Suppressor macrophage treated with lipopolysaccharide for 4 hours (primary cell): ENCODE measurements at regions not wholly inside any gene's neighbourhood (a gene's known extent, or its start where the extent isn't known, plus 50 kb on each side); places are given as distances from the start of the nearest gene placed in this dataset.
"Not testable (repeated sequence)": the region's sequence is repeated elsewhere in the genome, so short reads cannot be mapped to it uniquely, and the experiment has no call there.

Experiments
- DNase-seq: peaks from one replicate; pipeline ENCODE4 v3.0.0-alpha.2; 2020

DNA sequence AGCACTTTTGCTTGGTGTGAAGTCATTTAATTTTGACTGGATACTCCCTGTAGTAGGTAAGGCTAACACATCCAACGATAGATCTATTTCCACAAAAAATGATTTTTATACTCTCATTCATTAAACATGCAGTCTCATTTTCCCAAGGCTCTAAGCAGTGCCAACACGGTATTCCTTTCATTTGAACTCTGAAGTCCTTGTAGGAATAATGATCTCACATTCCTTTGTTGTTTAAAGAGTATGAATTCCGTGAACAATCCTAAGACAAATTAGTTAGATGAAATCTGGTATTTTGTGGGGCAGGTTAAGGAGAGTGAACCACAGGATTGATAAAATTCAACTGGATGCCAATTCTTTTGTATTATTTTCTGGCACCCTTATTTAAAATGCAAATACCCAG is 66.6 kb downstream of the LACC1 start:
- DNase-seq: no peak

DNA sequence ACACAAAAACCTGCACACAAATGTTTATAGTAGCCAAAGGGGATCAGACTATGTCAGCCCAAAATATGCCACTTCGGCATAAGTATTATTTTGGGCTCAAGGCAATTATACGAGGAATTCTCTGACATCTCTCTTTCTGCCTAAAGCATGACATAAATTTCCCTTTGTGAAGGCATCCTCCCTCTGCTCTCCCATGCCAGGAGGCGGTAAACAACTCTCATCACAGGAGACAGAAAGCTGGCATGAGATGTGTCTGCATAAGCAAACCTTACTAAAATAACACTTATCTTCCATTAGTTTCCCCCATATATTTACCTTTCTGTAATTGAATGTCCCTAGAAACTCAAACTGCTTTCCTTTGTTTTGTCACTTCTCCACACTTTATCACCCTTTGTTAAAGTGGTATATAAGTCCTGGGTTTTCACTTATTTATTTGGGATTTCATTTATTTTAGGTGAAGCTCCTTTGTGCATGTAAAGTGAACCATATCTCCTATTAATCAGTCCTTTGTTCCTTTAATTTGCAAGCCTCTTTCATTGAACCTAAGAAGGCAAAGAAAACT is 68.3 kb downstream of the LACC1 start:
- no peak for DNase-seq

DNA sequence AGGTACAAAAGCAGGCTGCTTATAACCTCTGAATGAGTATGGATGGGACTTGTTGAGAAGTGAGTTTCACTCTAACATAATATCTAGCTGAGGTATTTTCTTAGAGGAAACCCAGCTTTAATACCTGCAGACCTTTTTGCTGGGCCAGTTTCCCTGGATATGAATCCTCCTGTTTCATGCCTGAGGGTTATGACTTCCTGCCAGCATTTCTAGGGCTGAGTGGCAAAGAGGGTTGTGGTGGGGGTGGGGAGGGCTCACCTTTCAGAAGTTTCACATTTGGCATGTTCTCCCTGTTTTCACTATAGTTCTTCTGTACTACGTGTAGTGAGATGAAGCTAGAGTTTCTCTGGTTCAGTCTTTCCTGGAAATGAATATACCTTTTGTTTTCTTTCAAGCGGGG is 73.7 kb downstream of the LACC1 start:
- DNase-seq: no peak

DNA sequence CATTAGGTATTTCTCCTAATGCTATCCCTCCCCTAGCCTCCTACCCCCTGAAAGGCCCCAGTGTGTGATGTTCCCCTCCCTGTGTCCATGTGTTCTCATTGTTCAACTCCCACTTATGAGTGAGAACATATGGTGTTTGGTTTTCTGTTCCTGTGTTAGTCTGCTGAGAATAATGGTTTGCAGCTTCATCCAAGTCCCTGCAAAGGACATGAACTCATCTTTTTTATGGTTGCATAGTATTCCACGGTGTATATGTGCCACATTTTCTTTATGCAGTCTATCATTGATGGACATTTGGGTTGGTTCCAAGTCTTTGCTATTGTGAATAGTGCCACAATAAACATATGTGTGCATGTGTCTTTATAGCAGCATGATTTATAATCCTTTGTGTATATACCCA is 77.3 kb downstream of the LACC1 start:
- not testable (repeated sequence) for DNase-seq

DNA sequence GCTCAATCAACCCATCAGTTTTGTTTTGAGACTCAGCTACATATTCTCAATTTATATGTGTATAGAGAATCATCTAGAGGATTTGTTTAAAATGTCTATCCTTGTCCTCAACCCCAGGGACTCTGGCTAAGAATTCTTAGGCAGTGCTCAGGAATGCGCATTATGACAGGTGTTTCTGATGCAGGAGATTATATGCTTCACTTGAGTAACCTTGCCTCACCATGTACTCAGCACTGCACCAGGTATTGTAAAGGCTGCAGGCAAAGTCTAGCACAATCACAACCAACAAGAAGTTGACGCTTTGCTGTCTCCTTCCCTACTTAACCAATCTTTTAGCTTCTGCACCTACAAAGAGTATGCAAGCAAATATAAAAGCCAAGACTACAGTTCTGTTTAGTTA is 79.6 kb downstream of the LACC1 start:
- DNase-seq: no peak

DNA sequence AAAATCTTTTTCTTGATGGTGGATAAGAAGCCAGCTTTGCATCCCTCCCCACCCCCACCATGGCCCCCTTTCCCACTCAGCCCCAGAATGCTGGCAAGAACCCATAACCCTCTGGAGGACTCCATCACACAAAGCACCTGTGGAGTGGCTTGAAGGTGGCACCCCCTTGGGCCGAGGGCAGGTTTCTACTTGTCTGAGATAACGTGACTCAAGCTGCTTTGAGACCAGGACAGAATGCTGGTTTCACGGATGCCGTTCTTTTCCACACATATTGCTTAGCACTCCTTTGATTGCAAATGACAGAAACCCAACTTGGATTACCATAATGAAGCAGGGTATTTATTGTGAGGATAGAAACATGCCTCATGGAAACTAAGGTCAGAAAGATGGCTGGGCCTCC is 82.2 kb downstream of the LACC1 start:
- no peak for DNase-seq

DNA sequence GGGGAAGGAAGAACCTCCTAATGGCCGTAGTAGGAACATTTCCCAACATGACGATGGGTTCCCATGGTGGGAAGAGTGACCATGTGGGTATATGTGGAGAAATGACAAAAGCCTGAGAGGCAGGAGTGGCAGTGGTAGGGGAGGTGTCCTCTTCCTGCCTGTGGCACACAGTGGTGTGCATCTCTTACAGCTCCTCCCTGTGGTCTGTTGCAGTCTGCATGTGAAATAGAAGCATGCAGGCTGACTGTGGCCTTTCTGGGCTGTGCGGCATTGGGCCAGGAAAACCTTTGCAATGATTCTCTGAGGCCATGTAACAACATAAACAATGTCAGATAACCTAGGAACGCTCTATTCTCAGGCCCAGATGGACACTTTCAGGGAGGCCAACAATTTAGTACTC is 84.0 kb downstream of the LACC1 start:
- DNase-seq: no peak

DNA sequence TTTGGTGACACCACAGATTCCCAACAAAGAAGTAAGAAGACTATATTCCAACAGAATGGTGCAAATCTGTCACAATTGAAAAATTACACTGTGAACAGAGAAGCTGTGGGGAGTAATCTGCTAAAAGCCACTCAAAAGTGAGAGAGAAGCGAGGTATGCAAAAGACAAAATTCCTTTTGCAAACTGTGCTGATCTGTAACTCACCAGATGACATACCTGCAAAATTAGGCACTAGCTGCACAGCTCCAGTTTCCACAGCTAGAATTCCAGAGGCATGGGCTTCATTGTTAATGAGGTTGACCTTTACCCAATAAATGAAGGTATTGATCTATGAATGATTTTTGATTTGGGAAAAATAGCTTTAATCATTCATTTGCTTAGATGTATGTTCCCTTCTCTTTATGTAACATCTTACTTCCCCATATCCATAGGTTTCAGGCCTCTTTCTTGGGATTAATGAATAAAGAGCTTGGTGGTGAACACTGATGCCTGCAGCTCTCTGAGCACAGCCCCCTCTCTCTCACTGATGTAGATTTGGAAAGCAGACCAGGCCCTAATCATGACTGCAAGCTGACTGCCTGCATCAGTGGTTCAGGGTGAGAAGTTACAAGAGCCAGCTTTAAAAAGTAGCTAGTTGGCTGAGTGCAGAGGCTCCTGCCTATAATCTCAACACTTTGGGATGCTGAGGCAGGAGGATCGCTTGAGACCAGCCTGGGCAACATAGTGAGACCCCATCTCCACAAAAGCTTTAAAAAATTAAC is 85.2 kb downstream of the LACC1 start:
- DNase-seq: no peak

DNA sequence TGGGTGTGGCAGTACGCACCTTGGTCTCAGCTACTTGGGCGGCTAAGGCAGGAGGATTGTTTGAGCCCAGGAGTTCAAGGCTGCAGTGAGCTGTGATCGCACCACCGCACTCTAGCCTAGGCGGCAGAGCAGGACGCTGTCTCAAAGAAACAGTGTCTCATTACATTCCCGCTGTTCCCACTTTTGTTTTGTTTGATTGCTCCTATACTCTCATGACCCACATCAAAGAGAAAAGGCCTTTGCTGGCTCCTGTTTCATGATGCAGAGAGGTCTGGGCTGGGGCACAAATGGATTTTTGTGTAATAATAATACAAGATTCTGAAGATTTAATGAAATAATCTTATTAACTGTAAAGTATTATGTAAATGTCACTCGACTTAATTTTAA is 85.7 kb downstream of the LACC1 start:
- no peak for DNase-seq

DNA sequence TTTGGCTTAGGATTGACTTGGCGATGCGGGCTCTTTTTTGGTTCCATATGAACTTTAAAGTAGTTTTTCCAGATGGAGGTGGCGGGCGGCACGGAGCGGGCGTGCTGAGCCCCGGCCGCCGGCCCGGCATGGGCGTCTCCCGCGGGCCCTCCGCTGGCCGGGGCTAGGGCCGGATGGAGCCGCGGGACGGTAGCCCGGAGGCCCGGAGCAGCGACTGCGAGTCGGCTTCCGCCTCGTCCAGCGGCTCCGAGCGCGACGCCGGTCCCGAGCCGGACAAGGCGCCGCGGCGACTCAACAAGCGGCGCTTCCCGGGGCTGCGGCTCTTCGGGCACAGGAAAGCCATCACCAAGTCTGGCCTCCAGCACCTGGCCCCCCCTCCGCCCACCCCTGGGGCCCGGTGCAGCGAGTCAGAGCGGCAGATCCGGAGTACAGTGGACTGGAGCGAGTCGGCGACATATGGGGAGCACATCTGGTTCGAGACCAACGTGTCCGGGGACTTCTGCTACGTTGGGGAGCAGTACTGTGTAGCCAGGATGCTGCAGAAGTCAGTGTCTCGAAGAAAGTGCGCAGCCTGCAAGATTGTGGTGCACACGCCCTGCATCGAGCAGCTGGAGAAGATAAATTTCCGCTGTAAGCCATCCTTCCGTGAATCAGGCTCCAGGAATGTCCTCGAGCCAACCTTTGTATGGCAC is 88.7 kb downstream of the LACC1 start:
- not testable (repeated sequence) for DNase-seq

DNA sequence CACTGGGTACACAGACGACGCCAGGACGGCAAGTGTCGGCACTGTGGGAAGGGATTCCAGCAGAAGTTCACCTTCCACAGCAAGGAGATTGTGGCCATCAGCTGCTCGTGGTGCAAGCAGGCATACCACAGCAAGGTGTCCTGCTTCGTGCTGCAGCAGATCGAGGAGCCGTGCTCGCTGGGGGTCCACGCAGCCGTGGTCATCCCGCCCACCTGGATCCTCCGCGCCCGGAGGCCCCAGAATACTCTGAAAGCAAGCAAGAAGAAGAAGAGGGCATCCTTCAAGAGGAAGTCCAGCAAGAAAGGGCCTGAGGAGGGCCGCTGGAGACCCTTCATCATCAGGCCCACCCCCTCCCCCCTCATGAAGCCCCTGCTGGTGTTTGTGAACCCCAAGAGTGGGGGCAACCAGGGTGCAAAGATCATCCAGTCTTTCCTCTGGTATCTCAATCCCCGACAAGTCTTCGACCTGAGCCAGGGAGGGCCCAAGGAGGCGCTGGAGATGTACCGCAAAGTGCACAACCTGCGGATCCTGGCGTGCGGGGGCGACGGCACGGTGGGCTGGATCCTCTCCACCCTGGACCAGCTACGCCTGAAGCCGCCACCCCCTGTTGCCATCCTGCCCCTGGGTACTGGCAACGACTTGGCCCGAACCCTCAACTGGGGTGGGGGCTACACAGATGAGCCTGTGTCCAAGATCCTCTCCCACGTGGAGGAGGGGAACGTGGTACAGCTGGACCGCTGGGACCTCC is 89.4 kb downstream of the LACC1 start:
- DNase-seq: not testable (repeated sequence)

DNA sequence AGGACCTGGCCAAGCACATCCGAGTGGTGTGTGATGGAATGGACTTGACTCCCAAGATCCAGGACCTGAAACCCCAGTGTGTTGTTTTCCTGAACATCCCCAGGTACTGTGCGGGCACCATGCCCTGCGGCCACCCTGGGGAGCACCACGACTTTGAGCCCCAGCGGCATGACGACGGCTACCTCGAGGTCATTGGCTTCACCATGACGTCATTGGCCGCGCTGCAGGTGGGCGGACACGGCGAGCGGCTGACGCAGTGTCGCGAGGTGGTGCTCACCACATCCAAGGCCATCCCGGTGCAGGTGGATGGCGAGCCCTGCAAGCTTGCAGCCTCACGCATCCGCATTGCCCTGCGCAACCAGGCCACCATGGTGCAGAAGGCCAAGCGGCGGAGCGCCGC is 90.2 kb downstream of the LACC1 start:
- not testable (repeated sequence) for DNase-seq

DNA sequence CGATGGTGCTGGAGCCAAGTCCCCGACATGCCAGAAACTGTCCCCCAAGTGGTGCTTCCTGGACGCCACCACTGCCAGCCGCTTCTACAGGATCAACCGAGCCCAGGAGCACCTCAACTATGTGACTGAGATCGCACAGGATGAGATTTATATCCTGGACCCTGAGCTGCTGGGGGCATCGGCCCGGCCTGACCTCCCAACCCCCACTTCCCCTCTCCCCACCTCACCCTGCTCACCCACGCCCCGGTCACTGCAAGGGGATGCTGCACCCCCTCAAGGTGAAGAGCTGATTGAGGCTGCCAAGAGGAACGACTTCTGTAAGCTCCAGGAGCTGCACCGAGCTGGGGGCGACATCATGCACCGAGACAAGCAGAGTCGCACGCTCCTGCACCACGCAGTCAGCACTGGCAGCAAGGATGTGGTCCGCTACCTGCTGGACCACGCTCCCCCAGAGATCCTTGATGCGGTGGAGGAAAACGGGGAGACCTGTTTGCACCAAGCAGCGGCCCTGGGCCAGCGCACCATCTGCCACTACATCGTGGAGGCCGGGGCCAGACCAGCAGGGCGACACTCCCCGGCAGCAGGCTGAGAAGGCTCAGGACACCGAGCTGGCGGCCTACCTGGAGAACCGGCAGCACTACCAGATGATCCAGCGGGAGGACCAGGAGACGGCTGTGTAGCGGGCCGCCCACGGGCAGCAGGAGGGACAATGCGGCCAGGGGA is 91.0 kb downstream of the LACC1 start:
- not testable (repeated sequence) for DNase-seq

DNA sequence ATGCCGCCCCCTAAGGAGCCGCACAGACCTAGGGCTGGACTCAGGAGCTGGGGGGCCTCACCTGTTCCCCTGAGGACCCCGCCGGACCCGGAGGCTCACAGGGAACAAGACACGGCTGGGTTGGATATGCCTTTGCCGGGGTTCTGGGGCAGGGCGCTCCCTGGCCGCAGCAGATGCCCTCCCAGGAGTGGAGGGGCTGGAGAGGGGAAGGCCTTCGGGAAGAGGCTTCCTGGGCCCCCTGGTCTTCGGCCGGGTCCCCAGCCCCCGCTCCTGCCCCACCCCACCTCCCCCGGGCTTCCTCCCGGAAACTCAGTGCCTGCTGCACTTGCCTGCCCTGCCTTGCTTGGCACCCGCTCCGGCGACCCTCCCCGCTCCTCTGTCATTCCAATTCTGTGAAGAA is 91.6 kb downstream of the LACC1 start:
- DNase-seq: not testable (repeated sequence)

DNA sequence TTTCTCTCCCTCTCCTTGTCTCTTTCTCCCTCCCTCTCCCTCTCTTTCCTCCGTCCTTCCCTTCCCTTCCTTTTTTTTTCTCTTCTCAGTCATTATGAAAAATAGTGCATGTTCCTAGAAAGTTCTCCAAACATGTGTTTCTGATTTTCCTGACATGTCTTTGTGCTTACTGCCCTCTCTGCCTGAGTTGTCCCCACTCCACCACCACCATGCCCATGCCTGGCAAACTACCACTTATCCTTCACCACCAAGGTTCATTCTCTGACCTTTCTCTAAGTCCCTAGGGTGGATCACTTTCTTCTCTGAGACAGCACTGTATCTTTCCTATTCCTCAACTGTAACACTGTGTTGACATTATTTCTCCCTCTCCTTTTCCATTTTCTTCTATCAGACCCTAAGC is 98.2 kb downstream of the LACC1 start:
- no peak for DNase-seq

DNA sequence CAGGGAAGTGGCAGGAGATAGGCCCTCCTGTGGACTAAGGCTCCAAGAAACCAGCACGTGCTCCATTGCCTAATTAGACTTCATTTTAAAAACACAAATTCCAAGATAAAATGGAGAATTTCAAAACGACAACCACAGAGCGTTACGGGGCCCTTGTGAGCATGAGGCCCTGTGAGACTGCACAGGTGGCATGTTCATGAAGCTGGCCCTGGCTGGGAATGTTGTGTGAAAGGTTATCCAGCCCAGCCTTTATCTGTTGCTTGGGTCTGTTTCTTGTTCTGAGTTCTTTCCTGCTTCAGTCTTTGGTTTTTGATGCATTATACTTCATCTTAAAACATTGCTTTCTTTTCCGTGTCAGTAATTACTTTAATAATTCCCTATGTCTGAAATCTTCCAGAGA is 99.0 kb downstream of the LACC1 start:
- DNase-seq: no peak

DNA sequence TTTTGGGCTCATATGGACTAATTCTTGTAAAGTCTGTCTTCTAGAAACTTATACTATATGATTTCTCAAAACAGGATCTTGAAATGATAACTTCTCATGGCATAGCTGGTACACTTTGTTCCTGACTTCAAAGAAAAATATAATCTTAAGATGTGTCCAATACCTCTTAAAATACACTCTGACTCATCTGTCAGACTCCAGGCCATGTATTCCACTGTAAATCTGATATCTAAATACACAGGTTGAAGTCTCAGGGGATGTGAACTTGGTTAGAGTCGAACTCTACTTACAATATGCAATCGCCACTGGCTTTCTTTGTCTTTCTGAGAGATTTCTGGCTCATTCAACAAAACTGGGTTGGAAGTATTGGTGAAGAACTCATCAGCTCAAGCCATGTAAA is 99.8 kb downstream of the LACC1 start:
- no peak for DNase-seq

DNA sequence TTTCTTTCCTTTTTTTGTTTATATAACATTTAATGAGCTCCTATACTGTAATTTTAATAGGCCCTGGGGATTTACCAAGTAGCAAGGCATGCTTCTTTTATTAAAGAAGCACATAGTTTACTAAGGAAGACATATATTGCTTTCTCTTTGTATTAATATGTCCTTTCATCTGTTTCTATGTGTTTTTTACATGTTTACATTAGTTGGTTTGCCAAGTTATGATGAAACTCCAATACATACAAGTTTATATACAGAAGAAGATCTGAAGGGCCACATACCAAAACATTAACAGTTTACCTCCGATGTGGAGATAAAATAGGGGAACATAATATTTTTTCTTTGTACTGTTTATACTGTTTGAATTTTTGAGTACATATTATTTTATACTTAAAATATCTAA is 100.9 kb downstream of the LACC1 start:
- no peak for DNase-seq

DNA sequence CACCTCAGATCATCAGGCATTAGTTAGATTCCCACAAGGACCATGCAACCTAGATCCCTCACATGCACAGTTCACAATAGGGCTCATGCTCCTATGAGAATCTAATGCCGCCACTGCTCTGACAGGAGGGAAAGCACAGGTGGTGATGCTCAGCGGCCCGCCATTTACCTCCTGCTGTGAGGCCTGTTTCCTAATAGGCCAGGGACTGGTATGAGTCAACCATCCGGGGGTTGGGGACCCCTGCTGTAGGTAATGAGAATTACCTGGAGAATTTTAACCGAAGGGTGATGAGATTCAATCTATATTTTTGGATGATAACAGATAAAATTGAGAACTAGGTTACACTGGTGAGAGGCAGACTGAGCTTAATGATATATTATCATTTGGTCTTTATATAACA is 101.4 kb downstream of the LACC1 start:
- DNase-seq: no peak

DNA sequence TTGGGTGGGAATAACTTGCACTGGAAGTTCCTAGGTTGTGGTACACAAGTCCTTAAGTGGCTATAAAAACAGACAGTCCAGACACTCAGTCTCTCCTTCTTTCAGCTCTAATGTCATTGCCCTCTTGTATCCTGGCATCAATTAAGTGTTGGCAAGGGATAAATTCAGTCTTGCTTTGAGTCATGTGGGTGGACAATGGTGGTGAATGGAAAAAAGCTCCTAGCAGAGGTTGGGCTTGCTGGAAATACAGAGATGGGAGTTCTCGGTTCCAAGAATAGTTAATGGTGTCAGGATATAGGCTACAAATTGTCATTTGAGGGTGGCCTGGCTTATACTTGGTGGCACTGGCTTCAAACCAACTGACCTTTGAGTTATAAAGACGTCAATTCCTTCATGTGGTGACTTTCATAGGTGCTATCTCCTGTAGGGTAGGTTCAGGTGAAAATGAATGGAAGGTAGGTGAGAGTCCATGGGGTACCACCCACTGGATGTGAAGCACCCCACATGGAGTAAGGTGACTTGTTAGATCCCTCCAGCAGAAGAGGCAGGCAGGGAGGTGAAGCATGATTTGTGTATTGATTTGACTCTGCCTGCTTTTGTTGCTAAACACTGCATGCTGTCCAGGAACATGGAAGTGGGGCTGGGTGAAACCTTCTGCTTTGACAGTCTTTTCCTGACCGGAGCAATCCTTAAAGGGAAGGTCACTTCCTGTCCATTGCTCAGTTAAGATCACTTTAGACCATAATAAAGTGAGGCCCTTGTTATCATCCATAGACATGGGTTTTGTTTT is 102.0 kb downstream of the LACC1 start:
- DNase-seq: no peak

DNA sequence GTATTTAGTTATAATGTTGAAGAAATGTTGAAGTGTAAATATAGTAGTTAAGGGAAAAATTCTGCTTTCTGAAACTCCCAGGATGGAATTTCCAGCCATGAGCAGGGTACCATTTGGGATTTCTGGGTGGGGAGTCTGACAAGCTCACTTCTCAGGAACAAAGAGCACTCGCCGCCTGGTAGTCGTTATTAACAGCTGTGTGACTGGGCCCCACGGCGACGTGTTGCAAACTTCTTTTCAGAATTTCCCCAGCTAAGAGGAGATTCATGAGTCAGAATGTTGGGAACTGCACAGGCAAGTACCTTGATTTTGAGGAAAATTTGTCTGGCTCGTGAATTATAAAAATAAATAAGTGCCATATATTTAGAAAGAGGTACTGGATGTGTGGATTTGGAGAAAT is 103.7 kb downstream of the LACC1 start:
- no peak for DNase-seq

DNA sequence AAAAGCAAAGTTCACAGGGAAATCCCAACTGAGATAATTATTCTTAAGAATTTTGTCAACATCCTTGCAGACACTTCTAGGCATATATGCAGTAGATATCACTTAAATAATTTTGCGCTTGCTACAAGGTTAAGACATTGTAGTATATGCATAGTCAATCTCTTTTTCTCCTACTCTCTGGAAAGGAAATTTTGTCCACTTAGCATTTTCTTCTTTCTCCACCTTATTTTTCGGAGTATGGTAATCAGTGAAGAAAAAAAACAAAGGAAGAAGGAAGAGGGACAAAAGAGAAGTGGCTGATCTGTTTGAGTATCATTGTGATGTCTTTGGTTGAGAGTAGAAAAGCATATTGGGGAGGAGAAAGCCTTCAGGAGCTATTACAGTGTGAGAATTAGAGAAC is 104.6 kb downstream of the LACC1 start:
- DNase-seq: no peak
